Spleen (tissue), 11 donors: ENCODE measurements at regions not wholly inside any gene's neighbourhood (a gene's known extent, or its start where the extent isn't known, plus 50 kb on each side); places are given as distances from the start of the nearest gene placed in this dataset.
A peak's percentile ranks its signal among the peaks of the same experiment; 100 is the strongest.

Experiments used
- DNase-seq: peaks from one replicate; pipeline ENCODE4 v3.0.0-alpha.2; 2020
- H3K27ac ChIP-seq, 8 donors: fragments of 200-600 bp; sonication (generic) in 7 of 8; 1 replicate in 4 of 8; 2 replicates in 4 of 8; pipeline versions ENCODE4 v1.5.0 to v1.8.0; 2016 to 2021; ENCODE audit warnings: inconsistent platforms in 4 of 8, mild to moderate bottlenecking in 4 of 8, moderate library complexity in 1 of 8
- H3K27me3 ChIP-seq, 7 donors: fragments of 200-600 bp; sonication (generic) in 6 of 7; replicated peaks in 1 of 7; 1 replicate in 4 of 7; 2 replicates in 3 of 7; pipeline versions ENCODE4 v1.5.0 to v1.8.0; 2016 to 2021; ENCODE audit warnings: inconsistent platforms in 3 of 7, mild to moderate bottlenecking in 1 of 7
- H3K36me3 ChIP-seq, 6 donors: fragments of 200-600 bp; sonication (generic) in 5 of 6; 1 replicate in 4 of 6; 2 replicates in 2 of 6; pipeline versions ENCODE4 v1.5.0 to v1.8.0; 2016 to 2021; ENCODE audit warnings: inconsistent platforms in 2 of 6
- H3K4me1 ChIP-seq, 6 donors: fragments of 200-600 bp; sonication (generic) in 5 of 6; 1 replicate in 3 of 6; 2 replicates in 3 of 6; pipeline versions ENCODE4 v1.5.0 to v1.8.0; 2016 to 2021; ENCODE audit warnings: inconsistent platforms in 3 of 6
- H3K4me3 ChIP-seq, 8 donors: fragments of 200-600 bp; sonication (generic) in 7 of 8; 1 replicate in 4 of 8; 2 replicates in 4 of 8; pipeline versions ENCODE4 v1.5.0 to v1.8.0; 2016 to 2021; ENCODE audit warnings: inconsistent platforms in 4 of 8, mild to moderate bottlenecking in 4 of 8, moderate library complexity in 2 of 8
- H3K9me3 ChIP-seq, 8 donors: fragments of 200-600 bp; sonication (generic) in 7 of 8; 1 replicate in 4 of 8; 2 replicates in 4 of 8; pipeline versions ENCODE4 v1.5.0 to v1.8.0; 2016 to 2021; ENCODE audit warnings: inconsistent platforms in 4 of 8
- CTCF ChIP-seq, 11 experiments: fragments of 200-600 bp in 7 of 11; fragments of 450-650 bp in 4 of 11; sonication (generic) in 4 of 11; IDR thresholded peaks in 8 of 11; conservative IDR thresholded peaks in 3 of 11; 1 replicate in 7 of 11; 2 replicates in 4 of 11; pipeline versions ENCODE4 v1.4.0 to v1.8.0; 2016 to 2021; ENCODE audit warnings: antibody characterized with exemption in 11 of 11, inconsistent platforms in 4 of 11, mild to moderate bottlenecking in 1 of 11
- POLR2A ChIP-seq, 3 donors: fragments of 450-650 bp; IDR thresholded peaks; one replicate each; pipeline ENCODE4 v1.5.1; 2017; ENCODE audit warnings: antibody characterized with exemption in 3 of 3, mild to moderate bottlenecking in 1 of 3
- POLR2AphosphoS5 ChIP-seq, 3 donors: sonication (generic); formaldehyde crosslinking; IDR thresholded peaks; one replicate each; pipeline ENCODE4 v1.5.1; 2017; ENCODE audit warnings: antibody characterized with exemption in 3 of 3
- WGBS, 5 donors: extraction: QIAGEN DNeasy Blood & Tissue Kit in 3 of 5; methylation state at CpG; one replicate each; pipeline versions ENCODE4 v1.1.5 to v1.1.7; 2013 to 2018; 5-methylcytosine and 5-hydroxymethylcytosine counted together
- intact Hi-C: fragments of 100-400 bp; cut with DNase I; formaldehyde crosslinking; loops from one replicate; pipeline ENCODE4 v1.15.0; 2023; ENCODE audit warnings: low total_unique reads
- donor health status: healthy with polysubstance abuse.
- donor health status: DM: no; HTN: no; CAD: no; lungs with moderate emphysema.
- donor health status: DM: no; HTN: no; CAD: no.
- donor health status: Bipolar disorder and iron deficiency.
- donor health status: healthy.
- donor health status: DM: no; HTN: no; CAD: no.
- donor health status: DM: yes; HTN: yes; CAD: no.

GRCh38 chr3:59611649-59612443 is 562.0 kb upstream of the CFAP20DC start:
- intact Hi-C loops = no loop called here
- 81 to 94% (median 85%) methylated on average over 7 of the region's 7 CpGs for WGBS, 5 donors
- Histone ChIP-seq H3K4me3 (no peak overlapping the region), H3K36me3 (no peaks in the 10 kb centered on the region), H3K9me3 (peaks cover 0 to 4% (median 0%) of the 10 kb centered on the region in 8 donors), H3K27me3 (no peaks in the 10 kb centered on the region), H3K27ac (no peak overlapping the region), H3K4me1 (peaks cover 0 to 6% (median 2%) of the 10 kb centered on the region in 6 donors)
- no peak for TF ChIP-seq POLR2A (IDR thresholded peaks at IDR 0.05)
- TF ChIP-seq CTCF (IDR thresholded peaks at IDR 0.05 in 8 of 11, conservative IDR thresholded peaks at IDR 0.05 in 3 of 11) = no peak
- DNase-seq = no peak

GRCh38 chr3:59609657-59610348 is 560.0 kb upstream of the CFAP20DC start:
- TF ChIP-seq CTCF (IDR thresholded peaks at IDR 0.05 in 8 of 11, conservative IDR thresholded peaks at IDR 0.05 in 3 of 11) = no peak
- TF ChIP-seq POLR2AphosphoS5 (IDR thresholded peaks at IDR 0.05) = peak in 2 of 3 donors; percentile 15 to 30
- Histone ChIP-seq H3K27me3 (no peaks in the 10 kb centered on the region), H3K36me3 (no peaks in the 10 kb centered on the region), H3K4me1 (peaks cover 0 to 6% (median 2%) of the 10 kb centered on the region in 6 donors), H3K27ac (no peak overlapping the region), H3K4me3 (no peak overlapping the region), H3K9me3 (peaks cover 0 to 4% (median 0%) of the 10 kb centered on the region in 8 donors)
- intact Hi-C loops = no loop called here
- 39 to 57% (median 54%) methylated on average over 6 of the region's 6 CpGs for WGBS, 5 donors
- no peak for DNase-seq

- Histone ChIP-seq H3K27ac (no peak overlapping the region), H3K27me3 (no peaks in the 10 kb centered on the region), H3K36me3 (no peaks in the 10 kb centered on the region), H3K4me1 (peaks cover 0 to 6% (median 2%) of the 10 kb centered on the region in 6 donors), H3K4me3 (no peak overlapping the region), H3K9me3 (no peaks in the 10 kb centered on the region)
- DNase-seq = no peak
- TF ChIP-seq POLR2AphosphoS5 (IDR thresholded peaks at IDR 0.05) (no peak), CTCF (IDR thresholded peaks at IDR 0.05 in 8 of 11, conservative IDR thresholded peaks at IDR 0.05 in 3 of 11) (no peak), POLR2A (IDR thresholded peaks at IDR 0.05) (no peak)
- intact Hi-C loops = no loop called here
- 87 to 93% (median 91%) methylated on average over 6 of the region's 6 CpGs for WGBS, 5 donors
Measured at GRCh38 chr3:59608356-59608755, 558.5 kb upstream of the CFAP20DC start.

GRCh38 chr3:59607656-59608055 is 557.8 kb upstream of the CFAP20DC start:
- WGBS, 5 donors = 26 to 77% (median 64%) methylated on average over 1 of the region's 1 CpG
- H3K27ac ChIP-seq = no peak overlapping the region
- no peak overlapping the region for H3K4me3 ChIP-seq
- H3K4me1 ChIP-seq = peaks cover 0 to 6% (median 2%) of the 10 kb centered on the region in 6 donors
- H3K9me3 ChIP-seq = no peaks in the 10 kb centered on the region
- H3K36me3 ChIP-seq = no peaks in the 10 kb centered on the region
- no peak for DNase-seq
- TF ChIP-seq POLR2A (IDR thresholded peaks at IDR 0.05) (no peak), POLR2AphosphoS5 (IDR thresholded peaks at IDR 0.05) (no peak), CTCF (IDR thresholded peaks at IDR 0.05 in 8 of 11, conservative IDR thresholded peaks at IDR 0.05 in 3 of 11) (no peak)
- no peaks in the 10 kb centered on the region for H3K27me3 ChIP-seq
- intact Hi-C loops = no loop called here
